Upper lobe of left lung (tissue), 4 donors: ENCODE measurements at regions not wholly inside any gene's neighbourhood (a gene's known extent, or its start where the extent isn't known, plus 50 kb on each side); places are given as distances from the start of the nearest gene placed in this dataset.

ENCODE experiments used
- EP300 ChIP-seq, 4 donors: sonication (generic); formaldehyde crosslinking; IDR thresholded peaks; one replicate each; pipeline ENCODE4 v1.5.1; 2017; ENCODE audit warnings: antibody characterized with exemption in 4 of 4, control low read depth in 2 of 4
- POLR2A ChIP-seq, 4 donors: fragments of 450-650 bp; IDR thresholded peaks; one replicate each; pipeline ENCODE4 v1.5.1; 2016 to 2017; ENCODE audit warnings: antibody characterized with exemption in 4 of 4, mild to moderate bottlenecking in 2 of 4
- POLR2AphosphoS5 ChIP-seq, 2 donors: sonication (generic); formaldehyde crosslinking; IDR thresholded peaks; one replicate each; pipeline ENCODE4 v1.5.1; 2017; ENCODE audit warnings: antibody characterized with exemption in 2 of 2
- TF ChIP-seq, protein P1 (sequence below), 6 experiments: fragments of 450-650 bp in 4 of 6; fragments of 200-600 bp in 2 of 6; sonication (generic) in 2 of 6; IDR thresholded peaks; one replicate each; pipeline ENCODE4 v1.5.1; 2016 to 2019; ENCODE audit warnings: antibody characterized with exemption in 6 of 6

DNA sequence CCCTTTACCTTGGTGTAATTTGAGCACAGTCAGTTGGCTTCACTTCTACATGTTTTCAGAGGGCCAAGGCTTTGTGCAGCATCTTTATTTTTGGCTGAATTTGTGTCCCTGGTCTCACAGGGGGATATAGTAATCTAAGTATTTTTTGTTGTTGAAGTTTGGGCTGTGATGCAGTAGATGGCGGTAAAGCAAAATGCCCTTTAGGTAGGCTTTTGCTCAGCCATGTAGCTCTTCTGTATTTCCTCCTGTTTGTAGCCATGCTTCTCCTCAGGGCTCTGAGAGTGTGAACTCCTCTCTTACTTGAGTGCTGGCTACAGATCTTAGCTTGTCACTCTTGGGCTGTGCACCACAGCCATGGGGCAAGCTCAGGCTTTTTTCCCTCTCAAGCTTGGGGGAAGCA, 328.6 kb downstream of the SLITRK5 start:
- TF ChIP-seq, protein P1, sequence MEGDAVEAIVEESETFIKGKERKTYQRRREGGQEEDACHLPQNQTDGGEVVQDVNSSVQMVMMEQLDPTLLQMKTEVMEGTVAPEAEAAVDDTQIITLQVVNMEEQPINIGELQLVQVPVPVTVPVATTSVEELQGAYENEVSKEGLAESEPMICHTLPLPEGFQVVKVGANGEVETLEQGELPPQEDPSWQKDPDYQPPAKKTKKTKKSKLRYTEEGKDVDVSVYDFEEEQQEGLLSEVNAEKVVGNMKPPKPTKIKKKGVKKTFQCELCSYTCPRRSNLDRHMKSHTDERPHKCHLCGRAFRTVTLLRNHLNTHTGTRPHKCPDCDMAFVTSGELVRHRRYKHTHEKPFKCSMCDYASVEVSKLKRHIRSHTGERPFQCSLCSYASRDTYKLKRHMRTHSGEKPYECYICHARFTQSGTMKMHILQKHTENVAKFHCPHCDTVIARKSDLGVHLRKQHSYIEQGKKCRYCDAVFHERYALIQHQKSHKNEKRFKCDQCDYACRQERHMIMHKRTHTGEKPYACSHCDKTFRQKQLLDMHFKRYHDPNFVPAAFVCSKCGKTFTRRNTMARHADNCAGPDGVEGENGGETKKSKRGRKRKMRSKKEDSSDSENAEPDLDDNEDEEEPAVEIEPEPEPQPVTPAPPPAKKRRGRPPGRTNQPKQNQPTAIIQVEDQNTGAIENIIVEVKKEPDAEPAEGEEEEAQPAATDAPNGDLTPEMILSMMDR (IDR thresholded peaks at IDR 0.05): no peak
- TF ChIP-seq POLR2A (IDR thresholded peaks at IDR 0.05): no peak
- TF ChIP-seq POLR2AphosphoS5 (IDR thresholded peaks at IDR 0.05): no peak
- no peak for TF ChIP-seq EP300 (IDR thresholded peaks at IDR 0.05)
